ENCODE measurements at regions not wholly inside any gene's neighbourhood (a gene's known extent, or its start where the extent isn't known, plus 50 kb on each side); places are given as distances from the start of the nearest gene placed in this dataset.

- no peak for TF ChIP-seq CTCF (IDR thresholded peaks at IDR 0.05)
- TF ChIP-seq EP300 (IDR thresholded peaks at IDR 0.05), result no peak
- TF ChIP-seq POLR2A (IDR thresholded peaks at IDR 0.05), result no peak
Measured at GRCh38 chr7:52473756-52474155, 561.7 kb upstream of the POM121L12 start.
